ENCODE measurements at regions not wholly inside any gene's neighbourhood (a gene's known extent, or its start where the extent isn't known, plus 50 kb on each side); places are given as distances from the start of the nearest gene placed in this dataset.

GRCh38 chr7:13673290-13673689 is 316.2 kb downstream of the ETV1 start:
- TF ChIP-seq L3MBTL2 (conservative IDR thresholded peaks at IDR 0.05) = no peak
- no peak for TF ChIP-seq BHLHE40 (IDR thresholded peaks at IDR 0.05; ENCODE audit: borderline replicate concordance)
- TF ChIP-seq FOXA1 (IDR thresholded peaks at IDR 0.05) = no peak
- no peak for TF ChIP-seq PKNOX1 (IDR thresholded peaks at IDR 0.05)
- TF ChIP-seq FOXK2 (IDR thresholded peaks at IDR 0.05) = no peak
- no peak for TF ChIP-seq SP1 (IDR thresholded peaks at IDR 0.05)

Measured in HEK293T (cell line).